HG03108 (cell line): ENCODE measurements at regions not wholly inside any gene's neighbourhood (a gene's known extent, or its start where the extent isn't known, plus 50 kb on each side); places are given as distances from the start of the nearest gene placed in this dataset.

Source experiments
- ATAC-seq: cut with Tn5 transposase; IDR thresholded peaks from one replicate; pipeline ENCODE4 v1.9.1; 2021; ENCODE audit warnings: moderate library complexity; ENCODE audit not compliant: unreplicated experiment

GRCh38 chr3:193978030-193978429 is 157.9 kb upstream of the HES1 start:
- ATAC-seq: no peak

GRCh38 chr3:193978486-193978885 is 157.5 kb upstream of the HES1 start:
- ATAC-seq: no peak

- no peak for ATAC-seq
Measured at GRCh38 chr3:193980326-193980725, 155.6 kb upstream of the HES1 start.

GRCh38 chr3:193980905-193981304 is 155.0 kb upstream of the HES1 start:
- ATAC-seq: no peak

GRCh38 chr3:193981504-193981903 is 154.4 kb upstream of the HES1 start:
- no peak for ATAC-seq

- no peak for ATAC-seq
Measured at GRCh38 chr3:193982258-193982659, 153.7 kb upstream of the HES1 start.

GRCh38 chr3:193983846-193984818 is 151.8 kb upstream of the HES1 start:
- ATAC-seq: no peak

- ATAC-seq: no peak
Measured at GRCh38 chr3:193984876-193985275, 151.1 kb upstream of the HES1 start.

- no peak for ATAC-seq
Measured at GRCh38 chr3:193987186-193987585, 148.8 kb upstream of the HES1 start.

GRCh38 chr3:193989186-193989585 is 146.8 kb upstream of the HES1 start:
- ATAC-seq: no peak

- no peak for ATAC-seq
Measured at GRCh38 chr3:193991666-193992424, 144.1 kb upstream of the HES1 start.

GRCh38 chr3:193992425-193993037 is 143.4 kb upstream of the HES1 start:
- ATAC-seq: no peak

- no peak for ATAC-seq
Measured at GRCh38 chr3:193996221-193996620, 139.7 kb upstream of the HES1 start.

- no peak for ATAC-seq
Measured at GRCh38 chr3:193996641-193997089, 139.3 kb upstream of the HES1 start.

GRCh38 chr3:193997228-193998122 is 138.5 kb upstream of the HES1 start:
- ATAC-seq: no peak

- ATAC-seq: no peak
Measured at GRCh38 chr3:193998123-193998448, 137.9 kb upstream of the HES1 start.

GRCh38 chr3:193998628-193999195 is 137.2 kb upstream of the HES1 start:
- ATAC-seq: no peak

- ATAC-seq: no peak
Measured at GRCh38 chr3:194000100-194000499, 135.8 kb upstream of the HES1 start.

- no peak for ATAC-seq
Measured at GRCh38 chr3:194000712-194001111, 135.2 kb upstream of the HES1 start.
